Dermis blood vessel endothelial cell (primary cell): ENCODE measurements at regions not wholly inside any gene's neighbourhood (a gene's known extent, or its start where the extent isn't known, plus 50 kb on each side); places are given as distances from the start of the nearest gene placed in this dataset.
"Not testable (repeated sequence)": the region's sequence is repeated elsewhere in the genome, so short reads cannot be mapped to it uniquely, and the experiment has no call there.

Experiments
- DNase-seq: peaks from one replicate; pipeline ENCODE4 v3.0.0; 2010

- DNase-seq: no peak
Observed at GRCh38 chr16:61421111-61421510, 615.1 kb downstream of the CDH8 start.

- no peak for DNase-seq
Observed at GRCh38 chr16:61419791-61420190, 616.4 kb downstream of the CDH8 start.

- DNase-seq: not testable (repeated sequence)
Observed at GRCh38 chr16:61418802-61419201, 617.4 kb downstream of the CDH8 start.

GRCh38 chr16:61415126-61415525, 621.1 kb downstream of the CDH8 start:
- DNase-seq: no peak

- no peak for DNase-seq
Observed at GRCh38 chr16:61413021-61413420, 623.2 kb downstream of the CDH8 start.

GRCh38 chr16:61412562-61412961, 623.7 kb downstream of the CDH8 start:
- no peak for DNase-seq

- no peak for DNase-seq
Observed at GRCh38 chr16:61409604-61410003, 626.6 kb downstream of the CDH8 start.

GRCh38 chr16:61403386-61403785, 632.9 kb downstream of the CDH8 start:
- DNase-seq: no peak

GRCh38 chr16:61391896-61392295, 644.3 kb downstream of the CDH8 start:
- no peak for DNase-seq

- no peak for DNase-seq
Observed at GRCh38 chr16:61390965-61391637, 645.1 kb downstream of the CDH8 start.

- DNase-seq: no peak
Observed at GRCh38 chr16:61385392-61386071, 650.7 kb downstream of the CDH8 start.

- no peak for DNase-seq
Observed at GRCh38 chr16:61382435-61382834, 653.8 kb downstream of the CDH8 start.

GRCh38 chr16:61379311-61379710, 656.9 kb downstream of the CDH8 start:
- DNase-seq: no peak

- DNase-seq: no peak
Observed at GRCh38 chr16:61374071-61374470, 662.2 kb downstream of the CDH8 start.

GRCh38 chr16:61371881-61372280, 664.4 kb downstream of the CDH8 start:
- DNase-seq: no peak

GRCh38 chr16:61371388-61371787, 664.9 kb downstream of the CDH8 start:
- no peak for DNase-seq

- DNase-seq: no peak
Observed at GRCh38 chr16:61370564-61370963, 665.7 kb downstream of the CDH8 start.

- no peak for DNase-seq
Observed at GRCh38 chr16:61366006-61366405, 670.2 kb downstream of the CDH8 start.

GRCh38 chr16:61364990-61365389, 671.2 kb downstream of the CDH8 start:
- no peak for DNase-seq

- no peak for DNase-seq
Observed at GRCh38 chr16:61362585-61362984, 673.7 kb downstream of the CDH8 start.

- DNase-seq: no peak
Observed at GRCh38 chr16:61344791-61345190, 691.4 kb downstream of the CDH8 start.

GRCh38 chr16:61332461-61332860, 703.8 kb downstream of the CDH8 start:
- no peak for DNase-seq

- DNase-seq: no peak
Observed at GRCh38 chr16:61324044-61324443, 712.2 kb downstream of the CDH8 start.

GRCh38 chr16:61323456-61323855, 712.8 kb downstream of the CDH8 start:
- no peak for DNase-seq

GRCh38 chr16:61320791-61321190, 715.4 kb downstream of the CDH8 start:
- DNase-seq: no peak
